Bronchial epithelial cell (primary cell): ENCODE measurements at regions not wholly inside any gene's neighbourhood (a gene's known extent, or its start where the extent isn't known, plus 50 kb on each side); places are given as distances from the start of the nearest gene placed in this dataset.

Experiments used
- DNase-seq: peaks from one replicate; pipeline ENCODE4 v3.0.0-alpha.2; 2010; ENCODE audit warnings: low read depth
- FAIRE-seq: peaks from 2 replicates; lab custom pipeline; 2011; peaks lifted over from hg19 to GRCh38; lab: Jason Lieb, UNC
- H3K27me3 ChIP-seq: 2 replicates; pipeline ENCODE4 v1.5.1; 2011; ENCODE audit warnings: low read length; ENCODE audit not compliant: control insufficient read depth, insufficient read depth
- H3K36me3 ChIP-seq: 2 replicates; pipeline ENCODE4 v1.5.1; 2011; ENCODE audit warnings: low read length; ENCODE audit not compliant: control insufficient read depth, insufficient read depth
- H3K4me3 ChIP-seq: 2 replicates; pipeline ENCODE4 v1.5.1; 2011; ENCODE audit warnings: mild to moderate bottlenecking, low read depth, low read length, control low read depth
- CTCF ChIP-seq: IDR thresholded peaks from 2 replicates; pipeline ENCODE4 v1.5.1; 2011; ENCODE audit warnings: mild to moderate bottlenecking, moderate library complexity, low read length, control low read depth, inconsistent platforms; ENCODE audit not compliant: insufficient read depth, severe bottlenecking

- no peak for FAIRE-seq
- no peak overlapping the region for H3K4me3 ChIP-seq
- TF ChIP-seq CTCF: no peak
- H3K36me3 ChIP-seq: peaks cover 4% of the 10 kb centered on the region
- no peak for DNase-seq
- no peaks in the 10 kb centered on the region for H3K27me3 ChIP-seq
These were observed 92.6 kb downstream of the BLTP1 start for GRCh38 chr4:122244764-122245163.

- FAIRE-seq (no peak), DNase-seq (peak; percentile 61)
- Histone ChIP-seq H3K27me3 (no peaks in the 10 kb centered on the region), H3K36me3 (peaks cover 2% of the 10 kb centered on the region), H3K4me3 (no peak overlapping the region)
- TF ChIP-seq CTCF: no peak
These were observed 94.4 kb downstream of the BLTP1 start for GRCh38 chr4:122246551-122246950.

- FAIRE-seq: no peak
- Histone ChIP-seq H3K27me3 (no peaks in the 10 kb centered on the region), H3K36me3 (peaks cover 6% of the 10 kb centered on the region)
These were observed 97.2 kb downstream of the BLTP1 start for GRCh38 chr4:122249357-122249756.

DNA sequence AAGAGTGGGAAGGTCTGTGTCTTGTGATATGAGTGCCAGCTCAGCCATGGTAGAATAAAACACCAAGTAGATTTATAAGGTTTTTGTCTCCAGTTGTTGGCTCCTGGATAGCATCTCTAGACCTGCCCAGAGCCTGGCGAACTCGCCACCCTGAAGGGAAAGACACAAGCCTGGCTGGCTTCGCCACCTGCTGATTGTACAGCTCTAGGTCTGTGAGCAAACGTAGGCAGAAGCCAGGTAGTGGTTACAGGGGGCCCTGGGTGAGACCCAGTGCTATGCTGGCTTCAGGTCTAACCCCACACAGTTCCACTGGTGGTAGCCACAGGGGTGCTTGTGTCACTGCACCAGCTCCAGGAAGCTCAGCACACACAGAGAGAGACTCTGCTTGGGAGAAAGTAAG is 100.5 kb downstream of the BLTP1 start:
- H3K36me3 ChIP-seq: peaks cover 10% of the 10 kb centered on the region
- DNase-seq: no peak
- no peak for FAIRE-seq
- H3K4me3 ChIP-seq: no peak overlapping the region
- H3K27me3 ChIP-seq: no peaks in the 10 kb centered on the region
- TF ChIP-seq CTCF: no peak

More at GRCh38 chr4:122249357-122249756, 97.2 kb downstream of the BLTP1 start:
- no peak overlapping the region for H3K4me3 ChIP-seq
- TF ChIP-seq CTCF: no peak
- no peak for DNase-seq

GRCh38 chr4:122259849-122260248 is 107.7 kb downstream of the BLTP1 start:
- DNase-seq: peak; percentile 67
- H3K27me3 ChIP-seq: no peaks in the 10 kb centered on the region
- TF ChIP-seq CTCF: no peak
- H3K36me3 ChIP-seq: peaks cover 8% of the 10 kb centered on the region
- no peak for FAIRE-seq
- H3K4me3 ChIP-seq: no peak overlapping the region

GRCh38 chr4:122276359-122276758 is 102.5 kb upstream of the ADAD1 start:
- H3K27me3 ChIP-seq: no peaks in the 10 kb centered on the region
- TF ChIP-seq CTCF: no peak
- no peak for FAIRE-seq
- no peak overlapping the region for H3K4me3 ChIP-seq
- no peaks in the 10 kb centered on the region for H3K36me3 ChIP-seq
- DNase-seq: no peak
